ENCODE measurements at regions not wholly inside any gene's neighbourhood (a gene's known extent, or its start where the extent isn't known, plus 50 kb on each side); places are given as distances from the start of the nearest gene placed in this dataset.
"Not testable (repeated sequence)": the region's sequence is repeated elsewhere in the genome, so short reads cannot be mapped to it uniquely, and the experiment has no call there.

DNA sequence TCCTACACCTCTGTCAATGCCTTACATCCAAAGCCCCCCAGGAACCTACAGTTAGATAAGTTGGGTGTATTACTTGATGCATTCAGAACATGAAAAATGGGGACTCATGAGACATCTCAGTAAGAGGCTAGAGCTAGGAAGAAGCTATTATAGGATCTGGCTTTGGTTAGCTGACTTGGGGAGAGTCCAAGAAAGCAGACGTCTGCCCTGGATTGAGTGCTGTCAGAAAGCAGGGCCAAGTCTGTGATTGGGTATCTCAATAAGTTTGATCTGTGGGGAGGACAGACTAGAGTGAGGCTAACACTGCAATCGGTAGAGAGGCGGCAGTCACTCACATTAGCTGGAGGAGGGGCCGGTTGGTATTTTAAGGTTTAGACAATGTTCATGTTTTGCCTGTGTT, 79.4 kb upstream of the LRFN2 start:
- TF ChIP-seq, protein P1, sequence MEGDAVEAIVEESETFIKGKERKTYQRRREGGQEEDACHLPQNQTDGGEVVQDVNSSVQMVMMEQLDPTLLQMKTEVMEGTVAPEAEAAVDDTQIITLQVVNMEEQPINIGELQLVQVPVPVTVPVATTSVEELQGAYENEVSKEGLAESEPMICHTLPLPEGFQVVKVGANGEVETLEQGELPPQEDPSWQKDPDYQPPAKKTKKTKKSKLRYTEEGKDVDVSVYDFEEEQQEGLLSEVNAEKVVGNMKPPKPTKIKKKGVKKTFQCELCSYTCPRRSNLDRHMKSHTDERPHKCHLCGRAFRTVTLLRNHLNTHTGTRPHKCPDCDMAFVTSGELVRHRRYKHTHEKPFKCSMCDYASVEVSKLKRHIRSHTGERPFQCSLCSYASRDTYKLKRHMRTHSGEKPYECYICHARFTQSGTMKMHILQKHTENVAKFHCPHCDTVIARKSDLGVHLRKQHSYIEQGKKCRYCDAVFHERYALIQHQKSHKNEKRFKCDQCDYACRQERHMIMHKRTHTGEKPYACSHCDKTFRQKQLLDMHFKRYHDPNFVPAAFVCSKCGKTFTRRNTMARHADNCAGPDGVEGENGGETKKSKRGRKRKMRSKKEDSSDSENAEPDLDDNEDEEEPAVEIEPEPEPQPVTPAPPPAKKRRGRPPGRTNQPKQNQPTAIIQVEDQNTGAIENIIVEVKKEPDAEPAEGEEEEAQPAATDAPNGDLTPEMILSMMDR (IDR thresholded peaks at IDR 0.05; ENCODE audit: unreplicated experiment) = no peak
- no peak for DNase-seq (ENCODE audit: low spot score in 2 of 2, unreplicated experiment in 2 of 2)
- Mint-ChIP-seq H3K4me1 (no peaks in the 10 kb centered on the region), H3K4me3 (no peak overlapping the region), H3K36me3 (no peaks in the 10 kb centered on the region), H3K27me3 (ENCODE audit: low read depth) (peaks cover 12% of the 10 kb centered on the region), H3K27ac (no peak overlapping the region), H3K9me3 (peaks cover 25% of the 10 kb centered on the region)

DNA sequence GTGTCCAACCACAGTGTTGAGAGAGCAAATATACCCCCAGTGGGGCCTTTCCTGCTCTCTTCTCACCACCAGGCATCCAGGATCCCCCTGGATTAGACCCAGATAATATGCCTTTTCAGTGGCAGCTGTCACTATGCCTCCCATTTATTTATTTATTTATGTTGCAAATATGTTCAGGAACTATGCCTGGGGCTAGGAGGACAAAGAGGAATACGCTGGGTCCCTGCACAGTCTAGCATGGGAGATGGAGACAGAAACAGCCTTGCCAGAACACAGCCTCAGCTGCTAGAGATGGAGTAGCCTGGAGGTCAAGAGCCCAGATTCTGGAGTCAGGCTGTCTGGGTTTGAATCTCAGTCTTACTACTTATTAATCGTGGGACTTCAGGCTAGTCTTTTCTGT, 74.6 kb upstream of the LRFN2 start:
- no peak for DNase-seq (ENCODE audit: low spot score in 2 of 2, unreplicated experiment in 2 of 2)
- TF ChIP-seq, protein P1 (IDR thresholded peaks at IDR 0.05; ENCODE audit: unreplicated experiment) = no peak
- Mint-ChIP-seq H3K27me3 (ENCODE audit: low read depth) (peaks cover 43% of the 10 kb centered on the region), H3K4me3 (no peak overlapping the region), H3K27ac (no peak overlapping the region), H3K36me3 (no peaks in the 10 kb centered on the region), H3K9me3 (peaks cover 21% of the 10 kb centered on the region), H3K4me1 (no peaks in the 10 kb centered on the region)

DNA sequence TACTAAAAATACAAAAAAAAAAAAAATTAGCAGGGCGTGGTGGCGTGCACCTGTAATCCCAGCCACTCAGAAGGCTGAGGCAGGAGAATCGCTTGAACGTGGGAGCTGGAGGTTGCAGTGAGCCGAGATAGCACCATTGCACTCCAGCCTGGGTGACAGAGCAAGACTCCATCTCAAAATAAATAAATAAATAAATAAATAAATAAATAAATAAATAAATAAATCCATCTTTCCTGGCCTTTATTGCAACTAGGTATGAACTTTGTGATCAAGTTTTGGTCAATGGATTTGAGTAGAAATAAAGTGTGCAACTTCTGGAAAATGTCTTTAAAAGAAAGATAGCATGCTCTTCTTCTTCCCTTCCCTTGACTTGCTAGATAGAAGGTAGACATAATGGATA, 69.6 kb upstream of the LRFN2 start:
- not testable (repeated sequence) for H3K27ac Mint-ChIP-seq; DNase-seq (ENCODE audit: low spot score in 2 of 2, unreplicated experiment in 2 of 2)

DNA sequence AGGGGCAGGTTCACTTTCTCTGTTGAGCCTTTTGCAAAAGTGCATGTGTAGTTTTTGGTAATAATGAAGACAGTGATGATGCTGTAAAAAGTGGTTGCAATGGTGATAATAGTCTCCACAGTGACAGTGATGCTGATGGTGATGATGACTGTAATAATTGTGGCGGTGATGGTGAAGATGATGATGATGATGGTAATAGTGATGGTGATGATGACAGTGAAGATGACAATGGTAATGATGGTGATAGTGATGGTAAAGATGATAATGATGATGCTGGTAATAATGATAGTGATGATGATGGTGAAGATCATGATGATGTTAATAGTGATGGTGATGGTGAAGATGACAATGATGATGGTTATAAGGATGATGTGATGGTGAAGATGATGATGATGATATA, 67.7 kb upstream of the LRFN2 start:
- Mint-ChIP-seq H3K27ac (no peak overlapping the region), H3K4me3 (no peak overlapping the region), H3K4me1 (no peaks in the 10 kb centered on the region), H3K27me3 (ENCODE audit: low read depth) (peaks cover 43% of the 10 kb centered on the region), H3K36me3 (no peaks in the 10 kb centered on the region), H3K9me3 (no peaks in the 10 kb centered on the region)
- TF ChIP-seq, protein P1 (IDR thresholded peaks at IDR 0.05; ENCODE audit: unreplicated experiment) = no peak
- DNase-seq (ENCODE audit: low spot score in 2 of 2, unreplicated experiment in 2 of 2) = no peak

More for the DNA sequence above, 69.6 kb upstream of the LRFN2 start:
- H3K27me3 Mint-ChIP-seq (ENCODE audit: low read depth) = peaks cover 48% of the 10 kb centered on the region
- H3K36me3 Mint-ChIP-seq, H3K4me3 Mint-ChIP-seq, H3K4me1 Mint-ChIP-seq, H3K9me3 Mint-ChIP-seq: not testable (repeated sequence)

DNA sequence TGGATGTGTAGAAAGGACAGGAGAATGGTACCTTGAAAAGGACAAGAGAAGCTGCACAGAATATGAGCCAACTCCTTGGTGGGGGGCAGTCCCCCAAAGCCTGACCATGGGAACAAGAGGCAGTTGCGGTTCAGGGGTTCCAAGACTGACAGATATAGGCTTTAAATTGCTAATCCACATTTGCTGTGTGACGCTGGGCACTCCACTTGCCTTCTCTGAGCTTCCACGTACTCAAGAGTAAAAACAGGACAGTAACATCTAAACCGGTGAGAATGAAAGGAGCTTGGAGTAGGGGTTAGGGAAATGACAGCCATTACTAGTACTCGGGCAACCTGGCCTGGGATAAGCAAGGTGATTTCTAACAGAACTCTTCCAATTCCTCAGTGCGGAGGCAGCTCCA, 57.9 kb upstream of the LRFN2 start:
- Mint-ChIP-seq H3K36me3 (no peaks in the 10 kb centered on the region), H3K9me3 (no peaks in the 10 kb centered on the region), H3K27me3 (ENCODE audit: low read depth) (peaks cover 62% of the 10 kb centered on the region), H3K4me3 (no peak overlapping the region), H3K4me1 (no peaks in the 10 kb centered on the region), H3K27ac (no peak overlapping the region)
- TF ChIP-seq, protein P1 (IDR thresholded peaks at IDR 0.05; ENCODE audit: unreplicated experiment) = no peak
- no peak for DNase-seq (ENCODE audit: low spot score in 2 of 2, unreplicated experiment in 2 of 2)

DNA sequence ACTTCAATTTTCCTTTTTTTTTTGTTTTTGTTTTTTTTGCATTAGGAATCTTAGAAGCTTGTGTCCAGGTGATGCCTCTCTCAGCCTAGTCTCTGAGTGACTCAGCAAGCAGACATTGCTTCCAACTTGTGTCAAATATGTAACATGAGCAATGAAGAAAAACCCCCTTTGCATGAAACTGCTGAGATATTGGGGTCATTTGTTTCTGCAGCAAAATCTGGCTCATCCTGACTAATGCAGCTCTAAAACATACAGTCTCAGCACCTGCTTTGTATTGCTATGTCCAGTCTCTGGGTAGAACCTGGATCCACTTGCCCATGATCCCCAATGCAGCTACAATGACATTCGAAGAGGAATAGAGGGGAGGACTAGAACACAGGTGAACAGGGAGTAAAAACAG, 55.7 kb upstream of the LRFN2 start:
- Mint-ChIP-seq H3K4me1 (no peaks in the 10 kb centered on the region), H3K36me3 (no peaks in the 10 kb centered on the region), H3K4me3 (no peak overlapping the region), H3K27me3 (ENCODE audit: low read depth) (peaks cover 51% of the 10 kb centered on the region), H3K27ac (no peak overlapping the region), H3K9me3 (no peaks in the 10 kb centered on the region)
- TF ChIP-seq, protein P1 (IDR thresholded peaks at IDR 0.05; ENCODE audit: unreplicated experiment) = no peak
- no peak for DNase-seq (ENCODE audit: low spot score in 2 of 2, unreplicated experiment in 2 of 2)
